HEK293T (cell line): ENCODE measurements at regions not wholly inside any gene's neighbourhood (a gene's known extent, or its start where the extent isn't known, plus 50 kb on each side); places are given as distances from the start of the nearest gene placed in this dataset.

ENCODE experiments used
- ARNT ChIP-seq: fragments of 450-650 bp; IDR thresholded peaks from 2 replicates; pipeline ENCODE4 v1.6.1; 2017; ENCODE audit warnings: mild to moderate bottlenecking
- BHLHE40 ChIP-seq: fragments of 450-650 bp; IDR thresholded peaks from 2 replicates; pipeline ENCODE4 v1.6.1; 2016; ENCODE audit warnings: mild to moderate bottlenecking, moderate library complexity, borderline replicate concordance
- CTBP1 ChIP-seq: fragments of 450-650 bp; IDR thresholded peaks from 2 replicates; pipeline ENCODE4 v1.6.1; 2016; ENCODE audit warnings: borderline replicate concordance
- FOXA1 ChIP-seq: fragments of 450-650 bp; IDR thresholded peaks from 2 replicates; pipeline ENCODE4 v1.6.1; 2016; ENCODE audit warnings: mild to moderate bottlenecking
- FOXK2 ChIP-seq: fragments of 450-650 bp; IDR thresholded peaks from 2 replicates; pipeline ENCODE4 v1.6.1; 2016; ENCODE audit warnings: mild to moderate bottlenecking
- FOXM1 ChIP-seq: fragments of 450-650 bp; IDR thresholded peaks from 2 replicates; pipeline ENCODE4 v1.6.1; 2017; ENCODE audit warnings: mild to moderate bottlenecking, borderline replicate concordance
- HDGF ChIP-seq: fragments of 450-650 bp; IDR thresholded peaks from 2 replicates; pipeline ENCODE4 v1.6.1; 2017; ENCODE audit warnings: antibody characterized with exemption, borderline replicate concordance
- LEF1 ChIP-seq: fragments of 450-650 bp; IDR thresholded peaks from 2 replicates; pipeline ENCODE4 v1.6.1; 2017; ENCODE audit warnings: mild to moderate bottlenecking, borderline replicate concordance
- PKNOX1 ChIP-seq: fragments of 450-650 bp; IDR thresholded peaks from 2 replicates; pipeline ENCODE4 v1.6.1; 2016
- SP1 ChIP-seq: fragments of 450-650 bp; IDR thresholded peaks from 2 replicates; pipeline ENCODE4 v1.6.1; 2017
- SUZ12 ChIP-seq: fragments of 450-650 bp; IDR thresholded peaks from 2 replicates; pipeline ENCODE4 v1.6.1; 2016; ENCODE audit warnings: mild to moderate bottlenecking
- TARDBP ChIP-seq: fragments of 450-650 bp; IDR thresholded peaks from 2 replicates; pipeline ENCODE4 v1.6.1; 2016
- ZNF384 ChIP-seq: fragments of 450-650 bp; IDR thresholded peaks from 2 replicates; pipeline ENCODE4 v1.6.1; 2016

GRCh38 chr4:14223461-14223860 lies 595.9 kb upstream of the BOD1L1 start:
- TF ChIP-seq TARDBP = no peak
- no peak for TF ChIP-seq FOXK2
- TF ChIP-seq FOXM1 = no peak
- TF ChIP-seq SP1 = no peak
- no peak for TF ChIP-seq BHLHE40
- no peak for TF ChIP-seq LEF1
- no peak for TF ChIP-seq FOXA1
- TF ChIP-seq HDGF = no peak
- TF ChIP-seq ARNT = no peak
- no peak for TF ChIP-seq ZNF384
- TF ChIP-seq SUZ12 = no peak
- no peak for TF ChIP-seq PKNOX1
- no peak for TF ChIP-seq CTBP1
